HepG2 (cell line): ENCODE measurements at regions not wholly inside any gene's neighbourhood (a gene's known extent, or its start where the extent isn't known, plus 50 kb on each side); places are given as distances from the start of the nearest gene placed in this dataset.

Experiments used
- ATAC-seq: fragments of 200-7000 bp; cut with Tn5 transposase; 3 replicates; pipeline ENCODE4 v1.9.1; 2020; ENCODE audit warnings: mild to moderate bottlenecking, moderate library complexity
- BruUV-seq: library from RNA; stranded (reverse); fragments of 400-500 nt; replicated peaks from 2 replicates; lab custom pipeline; 2021; lab: Mats Ljungman, UMichigan
- CTCF ChIA-PET: fragments of 300-600 bp; formaldehyde crosslinking; extraction: SDS; loops from one replicate; lab custom pipeline; 2021; ENCODE audit warnings: low total read pairs, inconsistent platforms, low intra/inter-chr PET ratio; lab: Yijun Ruan, JAX
- POLR2A ChIA-PET: fragments of 350-600 bp; sonication (Branson Sonifier 250); formaldehyde crosslinking; loops from one replicate; lab custom pipeline; 2020; ENCODE audit warnings: antibody characterized with exemption, inconsistent platforms; lab: Yijun Ruan, JAX
- DNase-seq: peaks from one replicate; pipeline ENCODE4 v3.0.0-alpha.2; 2015; ENCODE audit warnings: low spot score
- FAIRE-seq: peaks from 3 replicates; lab custom pipeline; 2011; peaks lifted over from hg19 to GRCh38; lab: Jason Lieb, UNC
- H2AFZ ChIP-seq: one replicate; pipeline ENCODE4 v1.6.1; 2011; ENCODE audit warnings: low read length, inconsistent platforms
- H3K27ac ChIP-seq: fragments of 300-600 bp; 3 replicates; pipeline ENCODE4 v1.8.0; 2011; ENCODE audit warnings: mixed run types, mild to moderate bottlenecking, mixed read lengths, low read length, inconsistent platforms; ENCODE audit not compliant: insufficient read depth; ENCODE audit errors: extremely low read length
- H3K27me3 ChIP-seq, 2 experiments: fragments of 200-600 bp in 1 of 2; 2 replicates in 1 of 2; 3 replicates in 1 of 2; pipeline versions ENCODE4 v1.6.0 to v1.8.0; 2011; ENCODE audit warnings: low read length in 2 of 2, mild to moderate bottlenecking in 2 of 2, moderate library complexity in 2 of 2, inconsistent platforms in 1 of 2; ENCODE audit not compliant: insufficient read depth in 2 of 2, control insufficient read depth in 1 of 2
- H3K36me3 ChIP-seq, 2 experiments: fragments of 200-600 bp in 1 of 2; replicated peaks in 1 of 2; 2 replicates in 1 of 2; 3 replicates in 1 of 2; pipeline versions ENCODE4 v1.5.1 to v1.8.0; 2011; ENCODE audit warnings: low read length in 2 of 2, inconsistent platforms in 1 of 2; ENCODE audit not compliant: insufficient read depth in 2 of 2, control insufficient read depth in 1 of 2
- H3K4me1 ChIP-seq: 2 replicates; pipeline ENCODE4 v1.5.1; 2012; ENCODE audit warnings: low read length, inconsistent platforms; ENCODE audit not compliant: insufficient read depth
- H3K4me2 ChIP-seq: 2 replicates; pipeline ENCODE4 v1.6.0; 2011; ENCODE audit warnings: low read depth, low read length, inconsistent platforms
- H3K4me3 ChIP-seq, 3 experiments: fragments of 200-600 bp in 1 of 3; sonication (generic), shearing (Covaris generic) in 1 of 3; replicated peaks in 1 of 3; 2 replicates each; pipeline ENCODE4 v1.5.1; 2011 to 2016; ENCODE audit warnings: low read length in 3 of 3, inconsistent platforms in 2 of 3, low read depth in 2 of 3, mild to moderate bottlenecking in 2 of 3, control low read depth in 1 of 3, mixed read lengths in 1 of 3; ENCODE audit not compliant: insufficient read depth in 1 of 3
- H3K79me2 ChIP-seq: one replicate; pipeline ENCODE4 v1.6.1; 2011; ENCODE audit warnings: low read length, inconsistent platforms; ENCODE audit not compliant: insufficient read depth
- H3K9ac ChIP-seq: 2 replicates; pipeline ENCODE4 v1.6.0; 2011; ENCODE audit warnings: mild to moderate bottlenecking, low read depth, low read length, inconsistent platforms; ENCODE audit not compliant: insufficient read depth
- H3K9me3 ChIP-seq: 2 replicates; pipeline ENCODE4 v1.5.1; 2012; ENCODE audit warnings: mild to moderate bottlenecking, low read length
- H4K20me1 ChIP-seq: 2 replicates; pipeline ENCODE4 v1.6.0; 2011; ENCODE audit warnings: inconsistent platforms, mild to moderate bottlenecking, low read length, moderate library complexity; ENCODE audit not compliant: insufficient read depth
- KDM5A ChIP-seq: fragments of 200-600 bp; sonication (generic); IDR thresholded peaks from 2 replicates; pipeline ENCODE4 v1.7.0; 2018; ENCODE audit warnings: antibody characterized with exemption, mild to moderate bottlenecking, low read length, borderline replicate concordance
- KDM5B ChIP-seq: sonication (generic); formaldehyde crosslinking; IDR thresholded peaks from 2 replicates; pipeline ENCODE4 v1.4.0; 2020; ENCODE audit warnings: missing genetic modification reagents, mild to moderate bottlenecking, borderline replicate concordance
- NFE2 ChIP-seq: sonication (generic); formaldehyde crosslinking; IDR thresholded peaks from 2 replicates; pipeline ENCODE4 v1.4.0; 2020; ENCODE audit warnings: missing genetic modification reagents
- SP140L ChIP-seq: sonication (generic); formaldehyde crosslinking; IDR thresholded peaks from 2 replicates; pipeline ENCODE4 v1.4.0; 2020; ENCODE audit warnings: missing genetic modification reagents, borderline replicate concordance
- TCF12 ChIP-seq, 2 experiments: fragments of 450-650 bp in 1 of 2; sonication (generic) in 1 of 2; formaldehyde crosslinking in 1 of 2; IDR thresholded peaks; 2 replicates each; pipeline versions ENCODE4 v1.6.1 to v1.8.0; 2017 to 2022; ENCODE audit warnings: antibody characterized with exemption in 1 of 2, mild to moderate bottlenecking in 1 of 2, missing genetic modification reagents in 1 of 2, moderate library complexity in 1 of 2
- ZBTB3 ChIP-seq: sonication (generic); formaldehyde crosslinking; IDR thresholded peaks from 2 replicates; pipeline ENCODE4 v1.4.0; 2020; ENCODE audit warnings: low read depth, mild to moderate bottlenecking, moderate library complexity, missing genetic modification reagents, borderline replicate concordance
- ZBTB39 ChIP-seq: sonication (generic); formaldehyde crosslinking; IDR thresholded peaks from 2 replicates; pipeline ENCODE4 v1.5.0; 2020; ENCODE audit warnings: missing genetic modification reagents
- ZNF530 ChIP-seq: sonication (generic); formaldehyde crosslinking; IDR thresholded peaks from 2 replicates; pipeline ENCODE4 v1.5.0; 2020; ENCODE audit warnings: low read depth, mild to moderate bottlenecking, missing genetic modification reagents
- ZNF557 ChIP-seq: sonication (generic); formaldehyde crosslinking; IDR thresholded peaks from 2 replicates; pipeline ENCODE4 v1.4.0; 2020; ENCODE audit warnings: missing genetic modification reagents
- ZNF749 ChIP-seq: sonication (generic); formaldehyde crosslinking; IDR thresholded peaks from 2 replicates; pipeline ENCODE4 v1.8.0; 2022; ENCODE audit warnings: mild to moderate bottlenecking, missing genetic modification reagents, moderate library complexity, borderline replicate concordance
- WGBS: methylation state at CpG from one replicate; pipeline ENCODE4 v1.1.6; 2017; ENCODE audit warnings: low lambda C conversion rate; 5-methylcytosine and 5-hydroxymethylcytosine counted together
- in situ Hi-C: cut with HindIII; loops from 2 replicates; pipeline ENCODE4 v1.10.0; 2017; ENCODE audit warnings: low pct_unique_long_range_greater_than_20kb; ENCODE audit not compliant: extremely low pct_ligation_motif_present
- intact Hi-C: fragments of 100-400 bp; cut with micrococcal nuclease; formaldehyde crosslinking; loops from one replicate; pipeline ENCODE4 v1.10.0; 2022; ENCODE audit not compliant: unreplicated experiment
- TF ChIP-seq, protein P1 (sequence below): sonication (generic); formaldehyde crosslinking; conservative IDR thresholded peaks from 2 replicates; pipeline ENCODE4 v1.4.0; 2020; ENCODE audit warnings: mild to moderate bottlenecking, missing genetic modification reagents, moderate library complexity
- TF ChIP-seq, protein P2 (sequence below): IDR thresholded peaks from 2 replicates; pipeline ENCODE4 v1.6.1; 2012; ENCODE audit warnings: low read depth, low read length, improper control_type of control experiment
- TF ChIP-seq, protein P3 (sequence below): sonication (generic); formaldehyde crosslinking; IDR thresholded peaks from 2 replicates; pipeline ENCODE4 v1.5.0; 2020; ENCODE audit warnings: mild to moderate bottlenecking, missing genetic modification reagents

DNA sequence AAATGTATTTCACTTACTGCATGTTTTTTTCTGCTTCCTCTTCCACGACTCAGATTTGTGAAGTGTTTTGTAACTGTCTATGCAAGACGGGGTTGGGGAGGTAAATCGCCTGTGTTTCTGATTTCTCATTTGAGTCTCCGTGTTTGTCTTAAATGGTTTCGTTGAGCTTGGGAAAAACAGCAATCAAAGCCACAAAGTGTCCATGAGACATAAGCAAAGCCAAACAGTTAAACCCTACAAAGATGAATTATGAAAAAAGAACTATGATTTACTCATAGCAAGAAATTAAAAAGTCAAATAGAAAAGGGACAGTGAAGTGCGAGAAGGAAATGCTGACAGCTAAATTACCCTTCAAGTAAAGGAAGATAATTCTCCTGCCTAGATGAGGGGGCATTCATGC is 164.3 kb upstream of the TMPO start (continued):
- TF ChIP-seq, protein P1, sequence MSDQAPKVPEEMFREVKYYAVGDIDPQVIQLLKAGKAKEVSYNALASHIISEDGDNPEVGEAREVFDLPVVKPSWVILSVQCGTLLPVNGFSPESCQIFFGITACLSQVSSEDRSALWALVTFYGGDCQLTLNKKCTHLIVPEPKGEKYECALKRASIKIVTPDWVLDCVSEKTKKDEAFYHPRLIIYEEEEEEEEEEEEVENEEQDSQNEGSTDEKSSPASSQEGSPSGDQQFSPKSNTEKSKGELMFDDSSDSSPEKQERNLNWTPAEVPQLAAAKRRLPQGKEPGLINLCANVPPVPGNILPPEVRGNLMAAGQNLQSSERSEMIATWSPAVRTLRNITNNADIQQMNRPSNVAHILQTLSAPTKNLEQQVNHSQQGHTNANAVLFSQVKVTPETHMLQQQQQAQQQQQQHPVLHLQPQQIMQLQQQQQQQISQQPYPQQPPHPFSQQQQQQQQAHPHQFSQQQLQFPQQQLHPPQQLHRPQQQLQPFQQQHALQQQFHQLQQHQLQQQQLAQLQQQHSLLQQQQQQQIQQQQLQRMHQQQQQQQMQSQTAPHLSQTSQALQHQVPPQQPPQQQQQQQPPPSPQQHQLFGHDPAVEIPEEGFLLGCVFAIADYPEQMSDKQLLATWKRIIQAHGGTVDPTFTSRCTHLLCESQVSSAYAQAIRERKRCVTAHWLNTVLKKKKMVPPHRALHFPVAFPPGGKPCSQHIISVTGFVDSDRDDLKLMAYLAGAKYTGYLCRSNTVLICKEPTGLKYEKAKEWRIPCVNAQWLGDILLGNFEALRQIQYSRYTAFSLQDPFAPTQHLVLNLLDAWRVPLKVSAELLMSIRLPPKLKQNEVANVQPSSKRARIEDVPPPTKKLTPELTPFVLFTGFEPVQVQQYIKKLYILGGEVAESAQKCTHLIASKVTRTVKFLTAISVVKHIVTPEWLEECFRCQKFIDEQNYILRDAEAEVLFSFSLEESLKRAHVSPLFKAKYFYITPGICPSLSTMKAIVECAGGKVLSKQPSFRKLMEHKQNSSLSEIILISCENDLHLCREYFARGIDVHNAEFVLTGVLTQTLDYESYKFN (CRISPR knock-in tag): no peak
- no peak for TF ChIP-seq SP140L (CRISPR knock-in tag)

DNA sequence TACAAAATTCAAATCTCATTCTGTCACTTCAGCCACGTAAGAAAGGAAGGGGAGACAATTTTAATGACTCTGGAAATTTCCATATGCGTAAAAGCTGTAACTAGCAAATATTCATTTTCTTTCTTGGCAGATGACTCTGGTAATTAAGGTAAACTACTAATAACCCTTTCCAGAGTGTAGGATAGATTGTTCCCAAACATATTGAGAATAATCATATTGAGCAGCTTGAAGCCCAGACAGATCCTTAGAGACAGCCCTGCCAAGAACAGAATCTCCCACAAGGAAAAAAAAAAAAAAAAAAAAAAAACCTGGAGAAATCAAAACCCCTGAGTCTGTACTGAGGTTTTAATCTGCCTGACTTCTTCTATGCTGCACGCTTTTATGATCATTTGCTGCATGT is 163.6 kb upstream of the TMPO start:
- no peaks in the 10 kb centered on the region for H3K4me1 ChIP-seq
- no TSS peak for BruUV-seq
- H3K4me3 ChIP-seq: no peak overlapping the region
- CTCF ChIA-PET: no interaction called here
- in situ Hi-C loops: no loop called here
- H3K9me3 ChIP-seq: no peaks in the 10 kb centered on the region
- no peak for FAIRE-seq
- intact Hi-C loops: no loop called here
- no peak overlapping the region for H3K27ac ChIP-seq
- WGBS: 18% methylated on average over 3 of the region's 3 CpGs
- H3K4me2 ChIP-seq: no peak overlapping the region
- no peaks in the 10 kb centered on the region for H3K27me3 ChIP-seq
- H4K20me1 ChIP-seq: no peaks in the 10 kb centered on the region
- H3K79me2 ChIP-seq: no peaks in the 10 kb centered on the region
- no peak for ATAC-seq
- no peak overlapping the region for H2AFZ ChIP-seq
- H3K9ac ChIP-seq: no peak overlapping the region
- POLR2A ChIA-PET: no interaction called here
- H3K36me3 ChIP-seq: no peaks in the 10 kb centered on the region
- no peak for DNase-seq
- TF ChIP-seq KDM5B (CRISPR knock-in tag): no peak
- TF ChIP-seq TCF12 (IDR thresholded peaks at IDR 0.05): no peak
- TF ChIP-seq TCF12 (CRISPR knock-in tag; IDR thresholded peaks at IDR 0.05): no peak
- TF ChIP-seq, protein P2, sequence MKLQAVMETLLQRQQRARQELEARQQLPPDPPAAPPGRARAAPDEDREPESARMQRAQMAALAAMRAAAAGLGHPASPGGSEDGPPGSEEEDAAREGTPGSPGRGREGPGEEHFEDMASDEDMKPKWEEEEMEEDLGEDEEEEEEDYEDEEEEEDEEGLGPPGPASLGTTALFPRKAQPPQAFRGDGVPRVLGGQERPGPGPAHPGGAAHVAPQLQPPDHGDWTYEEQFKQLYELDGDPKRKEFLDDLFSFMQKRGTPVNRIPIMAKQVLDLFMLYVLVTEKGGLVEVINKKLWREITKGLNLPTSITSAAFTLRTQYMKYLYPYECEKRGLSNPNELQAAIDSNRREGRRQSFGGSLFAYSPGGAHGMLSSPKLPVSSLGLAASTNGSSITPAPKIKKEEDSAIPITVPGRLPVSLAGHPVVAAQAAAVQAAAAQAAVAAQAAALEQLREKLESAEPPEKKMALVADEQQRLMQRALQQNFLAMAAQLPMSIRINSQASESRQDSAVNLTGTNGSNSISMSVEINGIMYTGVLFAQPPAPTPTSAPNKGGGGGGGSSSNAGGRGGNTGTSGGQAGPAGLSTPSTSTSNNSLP: no peak
- TF ChIP-seq ZBTB39: no peak
- no peak for TF ChIP-seq ZNF530 (CRISPR knock-in tag)
- TF ChIP-seq NFE2 (CRISPR knock-in tag): no peak
- TF ChIP-seq, protein P3, sequence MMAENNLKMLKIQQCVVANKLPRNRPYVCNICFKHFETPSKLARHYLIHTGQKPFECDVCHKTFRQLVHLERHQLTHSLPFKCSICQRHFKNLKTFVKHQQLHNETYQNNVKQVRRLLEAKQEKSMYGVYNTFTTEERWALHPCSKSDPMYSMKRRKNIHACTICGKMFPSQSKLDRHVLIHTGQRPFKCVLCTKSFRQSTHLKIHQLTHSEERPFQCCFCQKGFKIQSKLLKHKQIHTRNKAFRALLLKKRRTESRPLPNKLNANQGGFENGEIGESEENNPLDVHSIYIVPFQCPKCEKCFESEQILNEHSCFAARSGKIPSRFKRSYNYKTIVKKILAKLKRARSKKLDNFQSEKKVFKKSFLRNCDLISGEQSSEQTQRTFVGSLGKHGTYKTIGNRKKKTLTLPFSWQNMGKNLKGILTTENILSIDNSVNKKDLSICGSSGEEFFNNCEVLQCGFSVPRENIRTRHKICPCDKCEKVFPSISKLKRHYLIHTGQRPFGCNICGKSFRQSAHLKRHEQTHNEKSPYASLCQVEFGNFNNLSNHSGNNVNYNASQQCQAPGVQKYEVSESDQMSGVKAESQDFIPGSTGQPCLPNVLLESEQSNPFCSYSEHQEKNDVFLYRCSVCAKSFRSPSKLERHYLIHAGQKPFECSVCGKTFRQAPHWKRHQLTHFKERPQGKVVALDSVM: no peak
- TF ChIP-seq ZBTB3 (CRISPR knock-in tag): no peak
- TF ChIP-seq ZNF749 (CRISPR knock-in tag): no peak
- TF ChIP-seq KDM5A: no peak
- no peak for TF ChIP-seq ZNF557 (CRISPR knock-in tag)
